Effector CD8-positive, alpha-beta T cell (primary cell): ENCODE measurements at regions not wholly inside any gene's neighbourhood (a gene's known extent, or its start where the extent isn't known, plus 50 kb on each side); places are given as distances from the start of the nearest gene placed in this dataset.

ENCODE experiments used
- DNase-seq: peaks from one replicate; lab custom pipeline; 2025; lab: John Stamatoyannopoulos, UW

DNA sequence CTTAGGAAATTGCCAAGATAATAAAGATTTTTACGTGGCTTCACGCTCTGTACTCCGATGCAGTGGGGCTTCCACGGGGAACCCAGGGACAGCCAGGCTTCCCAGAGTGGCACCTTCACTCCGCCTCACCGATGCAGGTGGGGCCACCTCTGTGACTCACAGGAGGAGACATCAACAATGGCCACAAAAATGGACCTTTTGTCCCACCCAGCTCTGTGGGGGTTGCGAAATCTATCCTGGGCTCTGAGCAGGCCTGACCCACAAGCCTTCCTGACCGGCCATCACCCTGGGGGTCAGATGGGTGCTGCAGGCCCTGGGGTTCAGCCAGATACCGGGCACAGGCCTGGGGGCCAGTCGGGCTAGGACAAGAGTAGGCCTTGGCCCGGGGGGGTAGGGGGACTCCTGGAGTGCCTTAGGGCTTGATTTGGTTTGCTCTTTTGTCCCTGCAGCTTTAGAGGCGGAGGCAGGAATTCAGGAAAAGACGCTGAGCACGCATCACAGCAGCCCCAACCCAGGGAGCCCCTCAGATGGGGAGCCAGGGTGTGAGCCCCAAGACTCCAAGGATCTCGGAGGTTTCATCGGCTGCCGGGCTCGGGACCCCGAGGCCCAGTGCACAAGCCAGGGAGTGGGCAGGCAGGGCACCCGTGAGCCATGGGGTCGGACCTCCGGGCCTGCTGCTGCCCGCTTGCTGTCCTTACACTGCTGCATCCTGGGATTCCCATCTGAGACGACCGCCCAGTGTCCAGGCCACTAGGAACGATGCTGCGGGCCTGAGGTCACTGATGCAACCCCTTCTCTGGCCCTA is 136.5 kb upstream of the NKX1-1 start:
- no peak for DNase-seq

DNA sequence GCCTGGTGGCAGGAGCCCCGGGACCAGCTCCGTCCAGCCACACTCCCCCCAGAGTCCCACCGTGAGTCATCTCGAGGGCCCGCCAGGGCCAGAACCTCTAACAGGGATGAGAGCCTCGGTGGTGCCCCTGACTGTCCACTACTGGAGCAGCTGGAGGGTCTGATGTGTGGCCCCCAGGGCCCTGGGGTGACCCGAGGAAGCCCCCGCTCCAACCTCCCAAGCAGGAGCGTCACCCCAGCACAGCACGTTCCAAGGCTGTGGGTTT is 135.9 kb upstream of the NKX1-1 start:
- no peak for DNase-seq

- no peak for DNase-seq
These were observed 135.4 kb upstream of the NKX1-1 start for GRCh38 chr4:1541449-1542225.

DNA sequence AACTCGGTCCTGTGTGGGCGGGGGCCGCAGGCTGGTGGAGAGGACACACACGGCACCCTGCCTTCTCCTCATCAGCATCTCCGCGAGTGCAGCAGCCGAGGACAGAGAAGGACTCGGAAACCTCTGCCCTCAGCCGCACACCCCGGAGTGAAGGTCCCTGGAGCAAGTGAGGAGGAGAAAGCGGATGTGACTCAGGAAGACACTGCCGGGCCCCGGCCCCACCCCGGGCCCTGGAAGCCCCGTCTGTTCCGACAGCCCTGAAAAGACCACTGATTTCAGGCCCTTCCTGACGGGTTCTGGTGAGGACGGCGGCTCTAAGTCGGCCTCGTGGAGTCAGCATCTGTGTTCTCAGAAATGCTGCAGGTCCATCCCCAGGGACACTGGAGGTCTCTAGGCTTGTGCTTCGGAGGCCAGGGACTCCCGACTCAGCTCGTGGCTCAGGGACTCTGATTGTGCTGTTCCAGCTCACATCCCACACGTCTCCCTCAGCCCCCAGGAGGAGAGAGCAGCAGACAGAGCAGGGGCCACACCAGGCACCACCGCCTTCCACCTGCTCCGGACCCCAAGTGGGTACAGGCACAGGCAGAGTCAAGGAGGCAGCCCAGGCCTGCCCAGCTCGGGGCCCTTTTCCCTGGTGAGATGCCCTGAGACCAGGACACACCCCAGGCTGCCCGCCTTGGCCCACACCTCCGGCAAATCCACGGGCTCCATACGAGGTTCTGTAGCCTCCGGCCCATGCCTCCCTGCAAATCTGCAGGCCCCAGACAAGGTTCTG is 134.5 kb upstream of the NKX1-1 start:
- no peak for DNase-seq

- no peak for DNase-seq
These were observed 133.8 kb upstream of the NKX1-1 start for GRCh38 chr4:1539859-1540600.

DNA sequence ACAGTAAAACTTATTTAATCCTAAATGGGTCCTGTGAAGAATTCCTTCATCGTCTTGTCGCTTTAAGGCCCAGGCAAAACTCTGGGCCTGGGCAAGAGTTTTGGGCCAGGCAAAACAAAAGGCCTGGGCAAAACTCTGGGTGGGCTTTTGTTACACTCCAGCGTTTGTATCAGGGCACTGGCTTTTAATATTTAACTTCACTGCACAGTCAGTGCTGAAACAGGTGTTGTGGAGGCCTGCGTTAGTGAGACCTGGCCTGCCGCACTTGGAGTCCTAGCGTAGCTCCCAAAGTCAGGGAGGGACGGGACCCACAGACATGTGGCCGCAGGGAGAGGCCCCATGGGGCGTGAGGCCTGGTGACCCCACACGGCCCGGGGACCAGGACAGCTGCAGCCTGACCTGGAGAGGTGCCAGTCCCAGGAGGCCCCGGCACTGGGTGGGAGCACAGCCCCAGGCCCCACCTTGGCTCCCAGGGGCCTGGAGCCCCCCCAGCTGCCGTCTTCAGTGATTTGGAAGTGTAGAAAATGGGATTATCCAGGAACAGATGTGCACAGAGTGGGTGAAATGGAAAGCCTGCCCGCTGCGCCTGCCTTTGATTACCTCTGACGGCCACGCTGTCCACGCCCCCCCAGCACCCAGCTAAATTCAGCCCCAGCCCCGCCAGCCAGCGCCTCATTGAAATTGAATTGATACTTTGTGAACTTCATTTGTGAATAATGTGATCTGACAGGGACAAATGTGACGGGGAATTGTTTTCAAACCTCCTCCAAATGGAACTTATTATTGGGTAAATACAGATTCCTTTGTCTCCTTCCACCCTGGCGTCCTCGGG is 132.9 kb upstream of the NKX1-1 start:
- no peak for DNase-seq

DNA sequence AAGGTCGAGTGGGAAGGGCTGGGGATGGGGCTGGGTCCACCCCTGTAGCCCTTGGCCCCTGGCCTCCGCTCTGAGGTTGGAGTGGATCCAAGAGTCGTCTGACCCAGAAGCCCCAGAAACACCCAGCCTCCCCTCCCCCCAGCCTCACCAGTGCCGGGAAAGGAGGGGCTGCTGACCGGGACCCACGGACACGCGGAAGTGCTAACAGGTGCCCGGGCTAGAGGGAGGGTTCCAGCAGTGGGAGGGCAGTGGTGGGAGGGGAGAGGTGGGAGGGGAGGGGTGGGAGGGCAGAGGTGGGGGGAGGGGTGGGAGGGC is 131.8 kb upstream of the NKX1-1 start:
- no peak for DNase-seq

- no peak for DNase-seq
These were observed 131.3 kb upstream of the NKX1-1 start for GRCh38 chr4:1537410-1538095.

GRCh38 chr4:1536579-1537409 is 130.6 kb upstream of the NKX1-1 start:
- no peak for DNase-seq

- no peak for DNase-seq
These were observed 129.8 kb upstream of the NKX1-1 start for GRCh38 chr4:1535926-1536578.

DNA sequence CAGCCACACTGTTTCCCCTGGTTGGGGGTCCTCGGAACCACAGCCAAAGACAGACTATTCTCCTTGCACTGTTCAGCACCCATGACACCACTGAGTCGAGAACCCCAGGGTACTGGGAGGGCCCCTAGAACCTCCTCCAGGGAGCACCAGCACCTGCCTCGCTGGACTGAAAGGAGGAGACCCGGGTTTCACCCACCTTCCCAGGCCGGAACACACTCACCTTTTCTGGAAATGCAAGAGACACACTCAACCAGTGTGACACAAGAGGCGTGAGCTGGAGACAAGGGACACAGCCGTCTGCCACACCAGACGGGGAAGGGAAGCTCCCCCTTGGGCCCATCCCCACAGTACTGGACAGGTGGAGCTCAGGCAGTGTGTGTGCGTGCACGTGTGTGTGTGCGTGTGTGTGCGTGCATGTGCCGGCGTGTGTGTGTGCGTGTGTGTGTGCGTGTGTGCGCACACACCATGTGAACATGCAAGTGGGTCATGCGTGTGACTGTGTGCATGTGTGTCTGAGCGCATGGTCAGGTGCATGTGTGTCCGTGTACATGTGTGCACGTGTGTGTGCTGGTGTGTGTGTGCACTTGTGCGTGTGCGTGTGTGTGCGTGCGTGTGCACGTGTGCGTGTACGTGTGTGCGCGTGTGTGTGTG is 128.8 kb upstream of the NKX1-1 start:
- no peak for DNase-seq

DNA sequence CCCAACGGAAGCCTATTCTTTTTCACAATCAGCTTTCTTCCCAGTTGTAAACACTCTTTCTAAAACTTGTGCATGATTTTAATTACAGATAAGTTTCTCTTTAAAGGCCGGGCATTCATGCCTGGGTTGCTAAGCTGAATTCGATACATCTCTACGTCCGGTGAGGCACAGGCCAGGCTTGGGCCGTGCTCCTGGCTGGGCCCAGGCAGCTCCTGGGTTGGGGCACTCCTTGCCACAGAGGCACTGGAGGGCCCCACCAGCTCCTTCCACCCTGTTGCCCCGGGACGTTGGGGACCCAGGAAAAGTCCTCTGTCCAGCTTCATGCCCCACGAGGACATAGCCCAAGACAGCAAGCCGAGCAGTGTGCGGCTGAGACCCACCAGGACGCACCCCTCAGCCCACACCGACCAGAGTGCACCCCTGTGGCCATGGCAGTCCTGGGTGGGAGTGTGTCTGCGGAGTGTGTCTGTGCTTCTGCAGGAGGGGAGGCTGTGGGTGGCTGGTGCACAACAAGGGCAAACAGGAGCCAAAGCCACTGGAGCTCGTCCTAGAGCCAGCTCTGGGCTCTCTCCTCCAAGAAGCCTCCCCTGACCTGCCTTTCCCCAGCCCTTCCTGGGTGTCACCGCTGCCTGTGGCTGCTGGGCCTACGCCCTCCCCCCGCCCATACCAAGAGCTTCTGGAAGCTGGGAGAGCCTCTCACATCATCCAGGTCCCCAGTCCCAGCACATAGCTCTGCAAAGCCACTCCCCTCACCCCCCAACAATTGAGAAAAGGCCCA is 128.0 kb upstream of the NKX1-1 start:
- no peak for DNase-seq

DNA sequence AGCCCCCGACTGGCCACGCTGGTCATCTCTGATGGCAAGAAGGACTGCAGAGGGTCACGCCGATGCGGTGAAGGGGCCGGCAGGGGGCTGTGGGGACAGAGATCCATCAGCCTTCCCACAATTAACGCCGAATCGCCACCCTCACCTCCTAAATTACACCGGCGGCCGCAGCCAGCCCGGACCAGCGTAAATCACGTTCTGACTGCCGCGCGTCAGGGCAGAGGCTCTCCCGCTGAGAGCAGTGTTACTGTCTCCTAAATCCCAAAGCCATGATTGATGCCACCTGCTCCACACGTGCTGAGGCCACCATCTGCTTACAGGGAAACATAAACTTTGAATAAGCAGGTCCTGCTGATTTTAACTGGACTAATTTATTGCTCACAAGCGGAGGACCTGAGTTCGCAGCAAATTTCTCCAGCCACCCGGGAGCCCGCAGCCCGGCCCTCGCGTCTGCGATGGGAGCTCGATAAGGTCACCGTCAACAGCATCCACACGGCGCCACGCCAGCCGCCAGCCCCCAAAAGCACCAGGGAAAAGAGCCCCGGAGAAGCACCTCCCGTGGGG is 127.3 kb upstream of the NKX1-1 start:
- no peak for DNase-seq

DNA sequence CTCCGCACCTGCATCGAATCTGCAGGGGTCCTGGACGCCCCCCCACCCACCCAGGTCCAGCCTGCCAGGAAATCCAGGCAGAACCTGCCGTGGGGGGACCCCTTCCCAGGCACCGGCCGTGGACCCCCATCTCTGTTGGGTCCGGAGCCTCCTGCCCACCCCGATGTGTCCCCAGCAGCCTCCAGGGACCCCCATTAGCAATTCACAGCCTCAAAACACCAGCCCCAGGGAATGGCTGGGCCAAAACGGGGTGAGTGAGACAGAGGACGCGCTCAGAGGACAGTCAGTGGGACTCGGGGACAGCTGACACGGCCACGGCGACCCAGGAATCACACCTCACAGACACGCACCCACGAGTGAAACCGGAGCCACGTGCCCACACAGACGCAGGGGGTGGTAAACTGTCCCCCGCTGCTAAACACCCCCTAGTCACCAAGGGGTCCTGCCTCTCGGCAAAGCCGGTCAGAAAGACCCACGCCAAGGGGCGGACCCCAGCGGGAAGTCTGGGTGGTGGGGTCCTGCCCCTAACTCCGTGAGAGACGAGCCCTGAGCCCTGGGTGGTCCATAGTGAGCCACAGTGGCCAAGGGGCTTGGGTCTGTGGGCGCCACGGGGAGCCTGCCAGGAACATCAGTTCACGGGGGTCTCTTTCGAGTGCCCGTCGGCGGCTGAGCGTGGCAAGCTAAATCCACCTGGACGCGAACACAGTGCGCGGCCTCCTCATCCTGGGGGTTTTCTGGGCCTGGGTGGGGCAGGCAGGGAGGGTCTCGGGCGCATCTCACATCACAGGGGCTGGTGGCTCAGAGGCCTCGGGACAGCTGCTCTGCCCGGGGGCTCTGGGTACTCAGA is 126.5 kb upstream of the NKX1-1 start:
- DNase-seq = no peak

DNA sequence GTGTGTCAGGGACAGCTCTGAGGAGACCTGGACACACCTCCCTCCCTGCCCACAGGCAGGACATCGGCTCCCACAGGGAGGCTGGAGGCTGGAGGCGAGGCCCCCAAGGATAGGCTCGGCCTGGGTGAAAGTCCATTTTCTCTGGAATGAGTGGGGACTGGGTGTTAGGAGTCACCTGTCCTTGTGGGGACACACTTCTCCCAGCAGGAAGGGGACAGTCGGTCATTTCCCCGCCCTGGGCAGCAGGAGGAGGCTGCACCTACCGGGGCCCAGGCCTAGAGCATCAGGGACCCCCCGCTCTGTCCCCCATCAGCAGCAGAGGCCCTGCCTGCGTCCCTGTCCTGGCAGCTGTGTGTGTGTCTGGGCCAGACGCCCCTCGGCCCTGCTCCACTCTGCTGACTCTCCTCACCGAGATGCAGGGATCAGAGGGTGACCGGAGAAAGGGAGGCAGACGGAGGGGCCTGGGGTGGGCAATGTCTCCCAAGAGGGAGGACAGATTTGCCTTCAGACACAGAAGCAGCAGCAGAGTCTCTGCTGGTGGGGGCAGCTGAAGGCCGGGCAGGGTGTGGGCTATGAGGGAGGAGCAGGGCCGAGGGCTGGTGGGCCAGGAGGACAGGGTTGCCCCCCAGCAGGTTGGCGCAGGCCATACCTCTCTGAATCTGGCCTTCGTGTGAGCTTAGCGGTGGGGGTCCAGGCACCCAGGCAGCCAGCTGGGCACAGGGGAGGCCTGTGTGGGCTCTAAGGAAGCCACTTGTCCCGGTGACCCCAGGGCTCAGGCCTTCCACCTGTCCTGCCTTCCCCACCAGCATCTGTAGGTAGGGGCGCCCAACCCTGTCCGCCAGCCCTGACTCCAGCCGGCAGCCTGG is 125.7 kb upstream of the NKX1-1 start:
- DNase-seq = no peak

DNA sequence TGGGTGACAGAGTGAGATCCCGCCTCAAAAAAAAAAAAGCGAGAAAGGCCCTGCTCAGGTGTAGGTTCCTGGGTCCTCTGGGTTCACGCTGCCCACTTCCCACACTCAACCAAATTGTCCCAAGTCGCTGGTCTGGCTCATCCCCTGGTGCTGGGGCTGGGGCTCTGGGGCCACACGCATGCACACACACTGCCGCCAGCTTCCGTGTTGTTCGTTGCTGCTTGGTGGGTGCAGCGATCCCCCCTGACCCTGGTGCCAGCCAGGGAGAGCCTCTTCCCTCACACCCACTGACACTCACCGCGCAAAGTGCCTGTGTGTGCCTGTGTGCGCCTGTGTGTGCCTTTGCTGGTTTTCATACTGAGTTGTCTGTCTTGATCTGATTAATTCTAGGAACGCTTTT is 124.1 kb upstream of the NKX1-1 start:
- no peak for DNase-seq
